ENCODE measurements at regions not wholly inside any gene's neighbourhood (a gene's known extent, or its start where the extent isn't known, plus 50 kb on each side); places are given as distances from the start of the nearest gene placed in this dataset.
"Not testable (repeated sequence)": the region's sequence is repeated elsewhere in the genome, so short reads cannot be mapped to it uniquely, and the experiment has no call there.

GRCh38 chr22:16658068-16658467 lies 65.5 kb upstream of the CCT8L2 start:
- H3K4me1 ChIP-seq (ENCODE audit: control insufficient read depth in 1 of 2, insufficient read depth in 2 of 2, low read length in 2 of 2), result no peaks in the 10 kb centered on the region
- H2BK5ac ChIP-seq (ENCODE audit: low read depth, low read length, poor library complexity), result no peak overlapping the region
- H3K14ac ChIP-seq (ENCODE audit: low read length), result no peak overlapping the region
- H3K36me3 ChIP-seq (ENCODE audit: control insufficient read depth in 1 of 2, insufficient read depth in 2 of 2, low read length in 2 of 2), result no peaks in the 10 kb centered on the region
- no peak overlapping the region for H3K27ac ChIP-seq (ENCODE audit: low read depth, low read length)
- no peak overlapping the region for H3K18ac ChIP-seq (ENCODE audit: low read length)
- H3K9me3 ChIP-seq (ENCODE audit: insufficient read depth, low read depth, low read length), result peaks cover 5% of the 10 kb centered on the region
- H2BK12ac ChIP-seq (ENCODE audit: low read length), result no peak overlapping the region
- H3K23ac ChIP-seq (ENCODE audit: low read length), result no peak overlapping the region
- no peak overlapping the region for H3K4me3 ChIP-seq (ENCODE audit: low read depth, low read length)
- H2AK5ac ChIP-seq (ENCODE audit: low read length), result no peak overlapping the region
- DNase-seq, result no peak
- no peaks in the 10 kb centered on the region for H3K27me3 ChIP-seq (ENCODE audit: insufficient read depth, low read length)
- no peak overlapping the region for H2BK120ac ChIP-seq (ENCODE audit: insufficient read depth, low read length, poor library complexity)
- no peak overlapping the region for H3K9ac ChIP-seq (ENCODE audit: low read length)
- H2AFZ ChIP-seq (ENCODE audit: insufficient read depth, low read length, poor library complexity), result no peak overlapping the region
- no peak overlapping the region for H4K8ac ChIP-seq (ENCODE audit: low read depth, low read length)
- H3K79me1 ChIP-seq (ENCODE audit: low read length), result no peaks in the 10 kb centered on the region
- no peaks in the 10 kb centered on the region for H3K79me2 ChIP-seq (ENCODE audit: control insufficient read depth, insufficient read depth, low read length, poor library complexity)
- no peak overlapping the region for H3K4me2 ChIP-seq (ENCODE audit: low read length)
- H3K4ac ChIP-seq (ENCODE audit: low read depth, low read length), result no peak overlapping the region
- no peak overlapping the region for H4K91ac ChIP-seq (ENCODE audit: low read depth, low read length)
- H4K12ac ChIP-seq (ENCODE audit: low read depth, low read length), result no peak overlapping the region

DNA sequence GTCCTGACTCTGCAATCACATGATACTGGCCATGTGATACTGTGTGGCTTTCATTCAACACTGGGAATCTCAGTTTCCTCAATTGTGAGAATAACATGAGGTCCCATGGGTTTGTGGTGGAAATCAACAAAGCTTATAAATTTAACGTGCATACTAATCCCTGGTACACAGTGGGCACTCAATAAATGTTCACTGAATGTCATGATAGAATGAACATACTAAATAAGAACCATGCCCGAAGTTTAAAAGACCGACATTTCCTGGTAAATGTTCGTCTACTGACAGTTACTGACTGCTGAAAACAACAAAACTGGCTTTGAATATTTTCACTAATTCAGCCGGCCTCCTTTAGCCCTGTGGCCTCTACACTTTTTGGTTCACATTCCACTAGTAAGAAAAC lies 62.3 kb upstream of the CCT8L2 start:
- H3K4me1 ChIP-seq (ENCODE audit: control insufficient read depth in 1 of 2, insufficient read depth in 2 of 2, low read length in 2 of 2), result no peaks in the 10 kb centered on the region
- H3K36me3 ChIP-seq (ENCODE audit: control insufficient read depth in 1 of 2, insufficient read depth in 2 of 2, low read length in 2 of 2), result no peaks in the 10 kb centered on the region
- H3K79me1 ChIP-seq (ENCODE audit: low read length), result no peaks in the 10 kb centered on the region
- H3K4me3 ChIP-seq (ENCODE audit: low read depth, low read length), result no peak overlapping the region
- peaks cover 9% of the 10 kb centered on the region for H3K9me3 ChIP-seq (ENCODE audit: insufficient read depth, low read depth, low read length)
- no peak overlapping the region for H2AK5ac ChIP-seq (ENCODE audit: low read length)
- H3K79me2 ChIP-seq (ENCODE audit: control insufficient read depth, insufficient read depth, low read length, poor library complexity), result no peaks in the 10 kb centered on the region
- H3K9ac ChIP-seq (ENCODE audit: low read length), result no peak overlapping the region
- H2AFZ ChIP-seq (ENCODE audit: insufficient read depth, low read length, poor library complexity), result no peak overlapping the region
- no peak overlapping the region for H3K18ac ChIP-seq (ENCODE audit: low read length)
- H3K23ac ChIP-seq (ENCODE audit: low read length), result no peak overlapping the region
- H2BK12ac ChIP-seq (ENCODE audit: low read length), result no peak overlapping the region
- no peaks in the 10 kb centered on the region for H3K27me3 ChIP-seq (ENCODE audit: insufficient read depth, low read length)
- DNase-seq, result no peak
- H3K4ac ChIP-seq (ENCODE audit: low read depth, low read length), result no peak overlapping the region
- no peak overlapping the region for H2BK120ac ChIP-seq (ENCODE audit: insufficient read depth, low read length, poor library complexity)
- no peak overlapping the region for H3K27ac ChIP-seq (ENCODE audit: low read depth, low read length)
- no peak overlapping the region for H4K91ac ChIP-seq (ENCODE audit: low read depth, low read length)
- WGBS (ENCODE audit: extremely low coverage, insufficient coverage, insufficient read length), result no CpG with 5 or more reads among the region's 5 CpGs
- no peak overlapping the region for H4K12ac ChIP-seq (ENCODE audit: low read depth, low read length)
- no peak overlapping the region for H2BK5ac ChIP-seq (ENCODE audit: low read depth, low read length, poor library complexity)
- H3K4me2 ChIP-seq (ENCODE audit: low read length), result no peak overlapping the region
- no peak overlapping the region for H3K14ac ChIP-seq (ENCODE audit: low read length)
- no peak overlapping the region for H4K8ac ChIP-seq (ENCODE audit: low read depth, low read length)

- H3K14ac ChIP-seq (ENCODE audit: low read length); DNase-seq; H3K36me3 ChIP-seq (ENCODE audit: control insufficient read depth in 1 of 2, insufficient read depth in 2 of 2, low read length in 2 of 2); H2BK120ac ChIP-seq (ENCODE audit: insufficient read depth, low read length, poor library complexity); H3K4me2 ChIP-seq (ENCODE audit: low read length); H3K27ac ChIP-seq (ENCODE audit: low read depth, low read length); H3K9ac ChIP-seq (ENCODE audit: low read length); H4K12ac ChIP-seq (ENCODE audit: low read depth, low read length); H4K91ac ChIP-seq (ENCODE audit: low read depth, low read length); H2AFZ ChIP-seq (ENCODE audit: insufficient read depth, low read length, poor library complexity); H3K23ac ChIP-seq (ENCODE audit: low read length); H3K79me1 ChIP-seq (ENCODE audit: low read length); H4K8ac ChIP-seq (ENCODE audit: low read depth, low read length); H3K4ac ChIP-seq (ENCODE audit: low read depth, low read length); H3K4me3 ChIP-seq (ENCODE audit: low read depth, low read length); H3K4me1 ChIP-seq (ENCODE audit: control insufficient read depth in 1 of 2, insufficient read depth in 2 of 2, low read length in 2 of 2); H2BK5ac ChIP-seq (ENCODE audit: low read depth, low read length, poor library complexity); H3K18ac ChIP-seq (ENCODE audit: low read length); H2AK5ac ChIP-seq (ENCODE audit: low read length); H3K79me2 ChIP-seq (ENCODE audit: control insufficient read depth, insufficient read depth, low read length, poor library complexity); H2BK12ac ChIP-seq (ENCODE audit: low read length); H3K27me3 ChIP-seq (ENCODE audit: insufficient read depth, low read length): not testable (repeated sequence)
- peaks cover 11% of the 10 kb centered on the region for H3K9me3 ChIP-seq (ENCODE audit: insufficient read depth, low read depth, low read length)
- WGBS (ENCODE audit: extremely low coverage, insufficient coverage, insufficient read length), result no CpG with 5 or more reads among the region's 2 CpGs
Observed at GRCh38 chr22:16654336-16654735, 61.7 kb upstream of the CCT8L2 start.

DNA sequence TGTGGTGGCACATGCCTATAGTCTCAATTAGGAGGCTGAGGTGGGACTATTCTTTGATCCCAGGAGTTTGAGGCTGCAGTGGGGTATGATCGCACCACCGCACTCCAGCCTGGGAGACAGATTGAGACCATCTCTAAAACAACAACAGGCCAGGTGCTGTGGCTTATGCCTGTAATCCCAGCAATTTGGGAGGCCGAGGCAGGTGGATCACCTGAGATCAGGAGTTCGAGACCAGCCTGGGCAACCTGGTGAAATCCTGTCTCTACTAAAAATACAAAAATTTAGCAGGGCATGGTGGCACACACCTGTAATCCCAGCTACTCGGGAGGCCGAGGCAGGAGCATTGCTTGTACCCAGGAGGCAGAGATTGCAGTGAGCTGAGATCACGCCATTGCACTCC lies 60.6 kb upstream of the CCT8L2 start:
- H4K91ac ChIP-seq (ENCODE audit: low read depth, low read length); H3K23ac ChIP-seq (ENCODE audit: low read length); H3K79me1 ChIP-seq (ENCODE audit: low read length); DNase-seq; H3K79me2 ChIP-seq (ENCODE audit: control insufficient read depth, insufficient read depth, low read length, poor library complexity); H3K27me3 ChIP-seq (ENCODE audit: insufficient read depth, low read length); H2BK120ac ChIP-seq (ENCODE audit: insufficient read depth, low read length, poor library complexity); H3K14ac ChIP-seq (ENCODE audit: low read length); H2BK12ac ChIP-seq (ENCODE audit: low read length); H3K4me3 ChIP-seq (ENCODE audit: low read depth, low read length); H3K4me1 ChIP-seq (ENCODE audit: control insufficient read depth in 1 of 2, insufficient read depth in 2 of 2, low read length in 2 of 2); H3K4ac ChIP-seq (ENCODE audit: low read depth, low read length); H3K18ac ChIP-seq (ENCODE audit: low read length); H3K27ac ChIP-seq (ENCODE audit: low read depth, low read length); H4K8ac ChIP-seq (ENCODE audit: low read depth, low read length); H2AFZ ChIP-seq (ENCODE audit: insufficient read depth, low read length, poor library complexity); H4K12ac ChIP-seq (ENCODE audit: low read depth, low read length); H3K36me3 ChIP-seq (ENCODE audit: control insufficient read depth in 1 of 2, insufficient read depth in 2 of 2, low read length in 2 of 2); H3K9ac ChIP-seq (ENCODE audit: low read length); H2BK5ac ChIP-seq (ENCODE audit: low read depth, low read length, poor library complexity); H3K4me2 ChIP-seq (ENCODE audit: low read length); H2AK5ac ChIP-seq (ENCODE audit: low read length): not testable (repeated sequence)
- no CpG with 5 or more reads among the region's 7 CpGs for WGBS (ENCODE audit: extremely low coverage, insufficient coverage, insufficient read length)
- peaks cover 14% of the 10 kb centered on the region for H3K9me3 ChIP-seq (ENCODE audit: insufficient read depth, low read depth, low read length)

DNA sequence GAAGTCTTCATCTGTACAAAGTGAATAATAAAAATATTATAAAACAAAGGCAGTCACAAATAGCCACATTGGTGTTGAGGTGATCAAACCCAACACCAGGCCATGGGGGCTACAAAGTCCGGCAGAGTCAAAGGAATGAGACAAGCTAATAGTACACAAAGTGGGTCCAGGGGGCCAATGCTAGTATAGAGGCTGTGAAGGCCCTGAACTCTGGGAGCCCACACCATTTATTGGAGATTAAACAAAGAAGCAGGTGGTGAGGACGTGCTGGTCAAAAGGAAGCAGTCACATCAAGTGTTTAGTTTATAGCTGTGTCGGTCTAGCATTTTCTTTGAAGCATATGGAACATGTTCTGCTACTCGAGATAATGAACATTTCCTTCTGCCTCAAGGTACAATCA lies 58.6 kb upstream of the CCT8L2 start:
- Histone ChIP-seq H3K27me3 (ENCODE audit: insufficient read depth, low read length) (no peaks in the 10 kb centered on the region), H2BK5ac (ENCODE audit: low read depth, low read length, poor library complexity) (no peak overlapping the region), H3K23ac (ENCODE audit: low read length) (no peak overlapping the region), H3K14ac (ENCODE audit: low read length) (no peak overlapping the region), H3K4me2 (ENCODE audit: low read length) (no peak overlapping the region), H4K91ac (ENCODE audit: low read depth, low read length) (no peak overlapping the region), H2AFZ (ENCODE audit: insufficient read depth, low read length, poor library complexity) (no peak overlapping the region), H3K4ac (ENCODE audit: low read depth, low read length) (no peak overlapping the region), H3K79me2 (ENCODE audit: control insufficient read depth, insufficient read depth, low read length, poor library complexity) (no peaks in the 10 kb centered on the region), H3K36me3 (ENCODE audit: control insufficient read depth in 1 of 2, insufficient read depth in 2 of 2, low read length in 2 of 2) (no peaks in the 10 kb centered on the region), H3K27ac (ENCODE audit: low read depth, low read length) (no peak overlapping the region), H3K9ac (ENCODE audit: low read length) (no peak overlapping the region), H3K4me3 (ENCODE audit: low read depth, low read length) (no peak overlapping the region), H2AK5ac (ENCODE audit: low read length) (no peak overlapping the region), H3K79me1 (ENCODE audit: low read length) (no peaks in the 10 kb centered on the region), H3K9me3 (ENCODE audit: insufficient read depth, low read depth, low read length) (peaks cover 15% of the 10 kb centered on the region), H2BK12ac (ENCODE audit: low read length) (no peak overlapping the region), H3K18ac (ENCODE audit: low read length) (no peak overlapping the region), H2BK120ac (ENCODE audit: insufficient read depth, low read length, poor library complexity) (no peak overlapping the region), H4K12ac (ENCODE audit: low read depth, low read length) (no peak overlapping the region), H4K8ac (ENCODE audit: low read depth, low read length) (no peak overlapping the region), H3K4me1 (ENCODE audit: control insufficient read depth in 1 of 2, insufficient read depth in 2 of 2, low read length in 2 of 2) (no peaks in the 10 kb centered on the region)
- no CpG with 5 or more reads among the region's 4 CpGs for WGBS (ENCODE audit: extremely low coverage, insufficient coverage, insufficient read length)
- no peak for DNase-seq

Data from trophoblast cell (in vitro differentiated cells and primary cell).